GM21529 (cell line): ENCODE measurements at regions not wholly inside any gene's neighbourhood (a gene's known extent, or its start where the extent isn't known, plus 50 kb on each side); places are given as distances from the start of the nearest gene placed in this dataset.

Experiments
- ATAC-seq: cut with Tn5 transposase; IDR thresholded peaks from one replicate; pipeline ENCODE4 v1.9.1; 2021; ENCODE audit not compliant: unreplicated experiment

- ATAC-seq: no peak
Observed at GRCh38 chr7:132733860-132734259, 157.6 kb upstream of the PLXNA4 start.

DNA sequence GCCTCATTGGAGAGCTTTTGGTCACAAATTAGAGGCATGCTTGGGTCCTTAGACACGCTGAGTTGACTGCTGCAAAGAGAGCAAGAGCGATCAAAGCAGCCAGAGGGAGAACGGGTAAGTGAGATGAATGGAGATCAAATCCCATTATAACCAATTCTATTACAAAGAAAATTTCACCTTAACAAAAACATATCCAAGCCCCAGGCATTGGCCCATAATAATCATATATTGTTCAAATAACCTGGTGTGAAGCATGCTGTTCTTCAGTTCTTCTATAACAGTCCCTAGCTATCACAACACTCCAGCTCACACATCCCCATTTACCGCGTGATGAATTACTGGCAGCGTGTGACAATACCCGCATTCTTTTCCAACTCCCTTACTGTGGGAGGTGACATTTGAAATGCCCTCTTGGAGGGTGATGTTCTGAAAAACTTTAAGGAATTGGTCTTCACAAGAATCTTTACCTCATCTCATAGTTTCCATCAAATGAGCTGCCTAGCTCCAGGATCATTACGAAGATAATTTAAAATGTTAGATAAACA, 156.1 kb upstream of the PLXNA4 start:
- ATAC-seq: no peak

DNA sequence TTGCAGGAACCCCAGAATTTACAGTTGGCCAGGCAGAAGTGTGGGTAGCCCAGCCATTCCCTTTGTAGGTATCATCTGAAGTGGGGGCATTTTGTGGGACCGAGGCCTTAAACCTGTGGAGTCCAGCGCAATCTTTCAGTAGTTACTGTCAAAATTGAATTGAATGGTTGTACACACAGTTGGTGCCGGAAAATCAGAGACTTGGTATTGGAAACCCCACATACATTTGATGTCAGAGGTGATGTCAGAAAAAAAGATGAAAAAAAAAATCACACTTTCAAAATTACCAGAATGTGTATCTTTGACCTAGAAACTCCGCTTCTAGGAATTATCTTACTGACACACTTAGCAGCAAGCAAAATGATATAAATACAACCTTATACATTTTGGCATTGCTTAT, 153.8 kb upstream of the PLXNA4 start:
- ATAC-seq: no peak

- no peak for ATAC-seq
Observed at GRCh38 chr7:132723506-132724081, 147.3 kb upstream of the PLXNA4 start.

GRCh38 chr7:132720835-132721234, 144.6 kb upstream of the PLXNA4 start:
- no peak for ATAC-seq

DNA sequence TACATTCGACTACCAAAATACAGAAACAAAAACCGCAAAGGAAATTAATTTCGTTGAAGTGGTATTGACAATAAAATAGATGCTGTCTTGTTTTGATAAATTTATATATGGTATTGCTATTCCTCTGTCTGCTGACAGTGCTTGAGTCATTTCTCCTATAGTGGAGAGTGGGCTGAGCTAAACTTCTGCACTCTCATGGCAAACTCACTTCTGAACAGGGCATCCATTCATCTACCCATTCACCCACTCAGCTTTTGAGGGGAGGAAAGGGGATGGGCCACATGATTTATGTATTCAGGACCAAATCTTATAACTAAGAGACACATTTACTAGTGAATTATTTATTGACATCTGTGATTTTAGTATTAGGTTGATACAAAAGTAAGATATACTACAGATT, 137.6 kb upstream of the PLXNA4 start:
- no peak for ATAC-seq

DNA sequence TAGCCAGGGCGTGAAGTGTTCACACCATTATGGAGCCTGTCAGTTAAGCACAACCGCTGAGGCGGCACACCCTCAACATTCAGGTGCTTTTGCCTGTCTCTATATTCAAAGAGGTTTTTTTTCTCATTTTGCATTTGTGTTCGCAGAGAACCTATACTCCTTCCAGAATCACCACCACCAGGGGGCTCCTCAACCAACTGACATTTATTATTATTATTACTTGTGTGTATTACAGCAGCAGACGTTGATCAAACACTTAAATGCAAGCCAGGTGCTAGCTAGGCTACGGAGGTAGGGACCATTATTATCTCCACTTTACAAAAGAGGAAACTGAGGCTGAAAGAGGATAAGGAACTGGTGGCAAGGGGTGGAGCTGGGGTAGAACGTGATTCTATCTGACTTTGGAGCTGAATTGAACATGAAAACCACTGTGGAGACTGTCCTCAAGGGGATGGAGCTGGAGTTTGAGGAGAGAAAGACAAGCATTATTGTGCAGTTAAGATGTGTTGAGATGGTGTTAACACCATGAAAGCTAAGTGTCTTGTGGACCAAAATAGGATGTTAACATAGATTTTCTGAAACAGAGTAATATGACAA, 133.8 kb upstream of the PLXNA4 start:
- no peak for ATAC-seq

GRCh38 chr7:132708470-132708869, 132.2 kb upstream of the PLXNA4 start:
- no peak for ATAC-seq

DNA sequence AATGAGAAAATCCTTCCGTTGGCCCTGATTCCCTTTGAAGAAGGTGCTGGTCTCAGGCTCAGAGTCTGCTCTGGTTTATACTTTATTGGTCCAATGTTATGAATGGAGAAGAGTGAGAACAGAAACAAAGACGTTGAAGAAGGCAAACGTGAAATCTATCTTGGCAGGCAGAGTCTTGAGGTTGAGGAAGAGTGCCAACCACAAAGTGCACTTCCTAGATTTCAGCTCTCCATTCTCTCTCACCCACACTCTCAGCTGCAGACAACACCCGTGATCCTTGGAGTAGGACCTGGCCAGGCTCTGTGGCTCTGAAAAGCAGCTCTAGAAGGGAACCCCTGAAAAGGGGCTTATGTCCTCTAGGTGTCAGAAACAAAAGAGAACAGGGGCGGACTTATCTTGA, 128.9 kb upstream of the PLXNA4 start:
- ATAC-seq: no peak

DNA sequence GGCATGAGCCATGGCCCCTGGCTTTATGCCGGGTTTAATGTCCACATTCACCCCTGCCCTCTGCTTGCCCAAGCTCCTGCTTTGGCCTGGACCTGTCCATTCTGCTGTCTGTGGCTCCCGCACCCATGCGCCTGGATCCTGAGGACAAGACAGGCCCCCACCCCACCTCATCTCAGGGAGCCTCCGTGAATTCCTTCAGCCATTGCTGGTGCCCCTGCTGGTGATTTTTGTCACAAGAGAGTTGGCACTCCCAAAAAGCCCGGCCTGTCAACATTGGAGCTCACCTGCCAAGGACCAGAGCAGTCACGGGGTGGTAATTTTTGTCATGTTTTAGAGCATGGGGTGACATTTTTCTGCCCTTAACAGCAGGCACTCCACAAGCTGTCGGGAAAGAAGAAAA, 127.5 kb upstream of the PLXNA4 start:
- ATAC-seq: no peak

DNA sequence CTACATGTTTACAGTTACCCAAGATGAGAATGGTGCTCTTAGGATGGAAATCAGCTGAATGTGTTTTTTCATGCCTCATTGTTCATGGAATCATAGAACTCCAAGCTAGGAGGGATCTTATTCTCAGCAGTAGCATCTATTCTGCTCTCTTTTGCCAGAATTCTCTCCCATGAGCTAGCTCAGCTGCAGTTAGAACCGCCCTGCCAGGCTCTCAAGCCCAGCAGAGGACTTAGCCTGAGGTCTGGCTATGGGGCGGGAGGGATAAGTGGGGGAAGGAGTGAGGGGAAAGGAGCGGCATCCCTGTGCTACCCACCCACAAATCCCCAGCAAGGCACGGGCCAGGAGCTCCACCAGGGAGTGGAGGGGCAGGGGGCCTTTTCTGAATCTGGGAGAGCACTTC, 120.7 kb upstream of the PLXNA4 start:
- ATAC-seq: no peak

- ATAC-seq: no peak
Observed at GRCh38 chr7:132696332-132696731, 120.1 kb upstream of the PLXNA4 start.

DNA sequence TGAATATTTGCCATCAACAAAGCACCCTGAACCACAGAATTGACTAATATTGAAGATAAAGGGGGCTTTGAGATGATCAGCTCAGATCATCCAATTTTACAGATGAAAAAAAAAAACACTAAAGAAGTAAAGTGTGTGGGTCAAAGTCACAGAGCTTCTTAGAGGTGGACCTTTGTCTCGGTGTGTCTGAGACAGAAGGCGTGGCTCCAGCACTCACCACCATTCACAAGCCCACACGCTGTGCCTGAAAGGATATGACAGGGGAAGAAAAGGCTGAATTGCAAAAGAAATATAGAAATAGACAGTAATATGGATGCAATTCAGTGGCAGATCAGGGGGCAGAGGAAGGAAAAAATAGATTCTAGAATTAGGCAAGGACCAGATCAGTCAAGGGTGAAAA, 114.9 kb upstream of the PLXNA4 start:
- ATAC-seq: no peak

- ATAC-seq: no peak
Observed at GRCh38 chr7:132690174-132690573, 113.9 kb upstream of the PLXNA4 start.

- no peak for ATAC-seq
Observed at GRCh38 chr7:132687981-132688383, 111.7 kb upstream of the PLXNA4 start.

- ATAC-seq: no peak
Observed at GRCh38 chr7:132687016-132687415, 110.7 kb upstream of the PLXNA4 start.

DNA sequence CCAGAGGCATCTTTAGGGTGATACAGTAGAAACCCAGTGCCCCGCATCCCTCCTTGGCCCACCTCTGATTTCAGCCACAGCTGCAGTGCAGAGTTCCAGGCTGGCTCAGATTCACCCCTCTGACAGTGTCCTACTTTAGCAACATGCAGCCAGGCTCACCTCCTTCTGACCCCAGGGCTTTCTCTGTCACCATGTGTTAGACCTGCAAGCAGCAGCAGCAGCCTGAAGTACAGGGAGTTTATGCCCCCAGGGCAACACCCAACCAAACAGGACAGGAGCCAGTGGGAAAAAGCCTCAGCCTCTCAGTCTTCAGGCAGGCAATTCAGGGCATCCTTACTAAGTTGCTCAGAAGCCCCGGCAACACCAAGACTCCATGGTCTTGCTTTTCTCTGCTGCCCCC, 109.0 kb upstream of the PLXNA4 start:
- no peak for ATAC-seq

DNA sequence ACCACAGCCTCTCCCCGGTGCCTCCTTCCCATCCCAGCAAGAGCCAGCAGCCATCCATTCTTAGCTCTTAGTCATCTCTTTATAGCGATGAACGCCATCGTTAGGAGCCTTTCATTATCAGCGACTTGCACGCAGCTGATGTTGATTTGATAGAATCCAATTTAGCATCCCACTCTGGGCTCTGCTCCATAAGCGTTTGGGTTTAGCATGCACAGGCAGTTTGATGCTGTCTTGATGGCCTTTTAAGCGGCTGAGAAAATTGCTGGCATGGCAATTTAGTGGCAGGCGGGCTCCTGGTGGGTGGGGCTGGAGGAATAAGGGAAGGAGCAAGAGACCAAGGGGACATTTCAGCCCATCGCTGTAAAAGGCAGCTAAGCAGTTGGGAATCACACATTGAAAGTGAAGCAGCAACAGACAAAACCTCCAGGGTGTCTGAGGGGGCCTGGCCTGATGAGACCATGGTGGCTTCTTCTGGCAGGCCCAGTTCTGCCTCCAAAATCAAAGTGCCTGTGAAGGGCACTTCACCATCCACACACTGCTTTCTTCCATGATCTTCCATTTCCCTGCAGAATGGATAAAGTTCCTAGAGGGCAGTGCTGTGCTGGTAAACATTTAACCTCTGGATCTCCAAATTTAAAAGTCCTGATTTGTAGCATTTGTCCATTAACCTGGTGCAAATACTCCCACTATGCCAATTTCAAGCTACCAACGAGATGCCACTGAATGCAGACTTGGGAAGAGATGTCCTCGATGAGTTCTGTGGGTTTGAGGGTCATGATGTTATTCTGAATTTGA, 107.8 kb upstream of the PLXNA4 start:
- ATAC-seq: no peak

DNA sequence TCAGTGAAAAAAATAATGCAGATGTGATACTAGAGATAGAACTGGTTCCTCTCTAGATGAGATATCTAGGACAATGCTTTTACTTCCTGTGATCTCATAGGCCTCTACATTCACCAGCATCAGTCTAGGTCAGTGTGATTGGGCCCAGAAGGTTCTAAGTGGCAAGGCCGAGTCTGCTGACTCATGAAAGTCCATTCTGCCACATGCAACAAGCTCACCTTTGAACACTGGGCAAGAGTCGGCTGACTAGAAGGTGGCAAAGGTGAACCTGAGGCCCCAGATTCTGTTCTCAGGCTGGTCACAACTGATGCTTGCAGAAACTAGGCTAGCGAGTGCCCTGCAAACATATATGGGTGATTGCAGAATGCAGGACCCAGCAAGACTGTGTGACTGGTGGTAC, 105.7 kb upstream of the PLXNA4 start:
- ATAC-seq: no peak

DNA sequence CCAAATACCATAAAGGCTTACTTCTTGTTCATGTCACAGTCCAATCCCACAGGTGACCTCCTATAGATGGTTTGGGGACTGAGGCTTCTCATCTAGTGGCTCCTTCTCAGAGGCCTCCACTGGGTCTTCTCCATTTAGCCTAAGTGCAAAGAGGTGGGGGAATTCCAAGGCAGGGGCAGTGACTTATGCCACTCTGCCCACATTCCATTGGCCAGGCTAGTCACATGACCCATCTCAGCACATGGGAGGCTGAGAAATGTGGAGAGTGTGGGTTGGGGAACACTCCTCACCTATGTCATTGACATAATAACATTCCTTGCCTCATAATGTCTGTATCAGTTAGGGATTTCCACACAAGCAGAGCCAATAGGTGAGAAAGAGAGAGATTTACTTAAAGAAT, 104.3 kb upstream of the PLXNA4 start:
- ATAC-seq: no peak

- ATAC-seq: no peak
Observed at GRCh38 chr7:132678656-132679055, 102.4 kb upstream of the PLXNA4 start.

- ATAC-seq: no peak
Observed at GRCh38 chr7:132677918-132678317, 101.6 kb upstream of the PLXNA4 start.
